ENCODE measurements at regions not wholly inside any gene's neighbourhood (a gene's known extent, or its start where the extent isn't known, plus 50 kb on each side); places are given as distances from the start of the nearest gene placed in this dataset.

DNA sequence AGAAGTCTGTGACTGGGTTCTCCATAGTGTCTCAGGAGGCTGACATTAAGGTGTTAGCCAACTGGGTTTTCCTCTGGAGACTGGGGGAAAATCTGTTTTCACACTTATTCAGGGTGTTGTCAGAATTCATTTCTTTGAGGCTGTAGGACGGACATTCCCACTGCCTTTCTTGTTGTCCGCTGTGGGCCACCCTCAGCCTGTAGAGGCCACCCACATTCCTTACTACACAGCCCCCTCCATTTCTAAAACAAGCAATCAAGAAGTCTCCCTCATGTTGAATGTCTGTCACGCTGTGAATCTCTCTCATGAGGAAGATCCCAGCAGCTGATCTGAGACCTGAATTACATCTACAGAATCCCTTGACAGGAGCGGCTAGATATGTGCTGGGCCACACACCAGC lies 295.5 kb upstream of the RUNX1 start:
- DNase-seq (ENCODE audit: low read depth, low spot score) (no peak), ATAC-seq (no peak)
- in situ Hi-C loops (cut with HindIII; ENCODE audit: low pct_unique_long_range_greater_than_20kb, low sequenced_read_pairs) = no loop called here
- H3K27ac ChIP-seq (ENCODE audit: low read length) = no peak overlapping the region
- H3K36me3 ChIP-seq (ENCODE audit: control insufficient read depth, insufficient read depth, low read length) = no peaks in the 10 kb centered on the region
- no peaks in the 10 kb centered on the region for H3K27me3 ChIP-seq (ENCODE audit: control insufficient read depth, insufficient read depth, low read length)
- TF ChIP-seq SIN3A (IDR thresholded peaks at IDR 0.05; ENCODE audit: borderline replicate concordance, insufficient read depth, low read depth, low read length) (no peak), TCF7L2 (IDR thresholded peaks at IDR 0.05; ENCODE audit: low read depth, low read length) (no peak), POLR2AphosphoS5 (IDR thresholded peaks at IDR 0.05; ENCODE audit: low read depth, low read length) (no peak)
- TF ChIP-seq, protein P1, sequence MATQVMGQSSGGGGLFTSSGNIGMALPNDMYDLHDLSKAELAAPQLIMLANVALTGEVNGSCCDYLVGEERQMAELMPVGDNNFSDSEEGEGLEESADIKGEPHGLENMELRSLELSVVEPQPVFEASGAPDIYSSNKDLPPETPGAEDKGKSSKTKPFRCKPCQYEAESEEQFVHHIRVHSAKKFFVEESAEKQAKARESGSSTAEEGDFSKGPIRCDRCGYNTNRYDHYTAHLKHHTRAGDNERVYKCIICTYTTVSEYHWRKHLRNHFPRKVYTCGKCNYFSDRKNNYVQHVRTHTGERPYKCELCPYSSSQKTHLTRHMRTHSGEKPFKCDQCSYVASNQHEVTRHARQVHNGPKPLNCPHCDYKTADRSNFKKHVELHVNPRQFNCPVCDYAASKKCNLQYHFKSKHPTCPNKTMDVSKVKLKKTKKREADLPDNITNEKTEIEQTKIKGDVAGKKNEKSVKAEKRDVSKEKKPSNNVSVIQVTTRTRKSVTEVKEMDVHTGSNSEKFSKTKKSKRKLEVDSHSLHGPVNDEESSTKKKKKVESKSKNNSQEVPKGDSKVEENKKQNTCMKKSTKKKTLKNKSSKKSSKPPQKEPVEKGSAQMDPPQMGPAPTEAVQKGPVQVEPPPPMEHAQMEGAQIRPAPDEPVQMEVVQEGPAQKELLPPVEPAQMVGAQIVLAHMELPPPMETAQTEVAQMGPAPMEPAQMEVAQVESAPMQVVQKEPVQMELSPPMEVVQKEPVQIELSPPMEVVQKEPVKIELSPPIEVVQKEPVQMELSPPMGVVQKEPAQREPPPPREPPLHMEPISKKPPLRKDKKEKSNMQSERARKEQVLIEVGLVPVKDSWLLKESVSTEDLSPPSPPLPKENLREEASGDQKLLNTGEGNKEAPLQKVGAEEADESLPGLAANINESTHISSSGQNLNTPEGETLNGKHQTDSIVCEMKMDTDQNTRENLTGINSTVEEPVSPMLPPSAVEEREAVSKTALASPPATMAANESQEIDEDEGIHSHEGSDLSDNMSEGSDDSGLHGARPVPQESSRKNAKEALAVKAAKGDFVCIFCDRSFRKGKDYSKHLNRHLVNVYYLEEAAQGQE (IDR thresholded peaks at IDR 0.05; ENCODE audit: insufficient read depth in 1 of 2, low read depth in 2 of 2, low read length in 1 of 2) = no peak
- TF ChIP-seq, protein P2, sequence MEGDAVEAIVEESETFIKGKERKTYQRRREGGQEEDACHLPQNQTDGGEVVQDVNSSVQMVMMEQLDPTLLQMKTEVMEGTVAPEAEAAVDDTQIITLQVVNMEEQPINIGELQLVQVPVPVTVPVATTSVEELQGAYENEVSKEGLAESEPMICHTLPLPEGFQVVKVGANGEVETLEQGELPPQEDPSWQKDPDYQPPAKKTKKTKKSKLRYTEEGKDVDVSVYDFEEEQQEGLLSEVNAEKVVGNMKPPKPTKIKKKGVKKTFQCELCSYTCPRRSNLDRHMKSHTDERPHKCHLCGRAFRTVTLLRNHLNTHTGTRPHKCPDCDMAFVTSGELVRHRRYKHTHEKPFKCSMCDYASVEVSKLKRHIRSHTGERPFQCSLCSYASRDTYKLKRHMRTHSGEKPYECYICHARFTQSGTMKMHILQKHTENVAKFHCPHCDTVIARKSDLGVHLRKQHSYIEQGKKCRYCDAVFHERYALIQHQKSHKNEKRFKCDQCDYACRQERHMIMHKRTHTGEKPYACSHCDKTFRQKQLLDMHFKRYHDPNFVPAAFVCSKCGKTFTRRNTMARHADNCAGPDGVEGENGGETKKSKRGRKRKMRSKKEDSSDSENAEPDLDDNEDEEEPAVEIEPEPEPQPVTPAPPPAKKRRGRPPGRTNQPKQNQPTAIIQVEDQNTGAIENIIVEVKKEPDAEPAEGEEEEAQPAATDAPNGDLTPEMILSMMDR (IDR thresholded peaks at IDR 0.05) = no peak
- CTCF ChIA-PET = no interaction called here
- no TSS peak for BruUV-seq (replicated peaks)
- intact Hi-C loops (cut with micrococcal nuclease; ENCODE audit: unreplicated experiment) = no loop called here
- no peaks in the 10 kb centered on the region for H3K9me3 ChIP-seq (ENCODE audit: control insufficient read depth, insufficient read depth, low read depth, low read length)
- no peaks in the 10 kb centered on the region for H3K4me1 ChIP-seq (ENCODE audit: control insufficient read depth, insufficient read depth, low read length)
- POLR2A ChIA-PET = no interaction called here
- H3K4me3 ChIP-seq (ENCODE audit: low read depth in 2 of 2, low read length in 2 of 2) = no peak overlapping the region

GRCh38 chr21:35343046-35343819 lies 294.1 kb upstream of the RUNX1 start:
- CTCF ChIA-PET = no interaction called here
- ATAC-seq = no peak
- intact Hi-C loops (cut with micrococcal nuclease; ENCODE audit: unreplicated experiment) = no loop called here
- no peaks in the 10 kb centered on the region for H3K9me3 ChIP-seq (ENCODE audit: control insufficient read depth, insufficient read depth, low read depth, low read length)
- no peaks in the 10 kb centered on the region for H3K36me3 ChIP-seq (ENCODE audit: control insufficient read depth, insufficient read depth, low read length)
- H3K27ac ChIP-seq (ENCODE audit: low read length) = no peak overlapping the region
- no peaks in the 10 kb centered on the region for H3K4me1 ChIP-seq (ENCODE audit: control insufficient read depth, insufficient read depth, low read length)
- no peaks in the 10 kb centered on the region for H3K27me3 ChIP-seq (ENCODE audit: control insufficient read depth, insufficient read depth, low read length)
- POLR2A ChIA-PET = no interaction called here
- in situ Hi-C loops (cut with HindIII; ENCODE audit: low pct_unique_long_range_greater_than_20kb, low sequenced_read_pairs) = no loop called here
- no TSS peak for BruUV-seq (replicated peaks)
- DNase-seq (ENCODE audit: low read depth, low spot score) = no peak
- no peak overlapping the region for H3K4me3 ChIP-seq (ENCODE audit: low read depth in 2 of 2, low read length in 2 of 2)
- TF ChIP-seq TCF7L2 (IDR thresholded peaks at IDR 0.05; ENCODE audit: low read depth, low read length) = no peak
- TF ChIP-seq, protein P1 (IDR thresholded peaks at IDR 0.05; ENCODE audit: insufficient read depth in 1 of 2, low read depth in 2 of 2, low read length in 1 of 2) = no peak
- TF ChIP-seq SIN3A (IDR thresholded peaks at IDR 0.05; ENCODE audit: borderline replicate concordance, insufficient read depth, low read depth, low read length) = no peak
- no peak for TF ChIP-seq POLR2AphosphoS5 (IDR thresholded peaks at IDR 0.05; ENCODE audit: low read depth, low read length)
- TF ChIP-seq, protein P2 (IDR thresholded peaks at IDR 0.05) = no peak
